NT2/D1 (cell line): ENCODE measurements at regions not wholly inside any gene's neighbourhood (a gene's known extent, or its start where the extent isn't known, plus 50 kb on each side); places are given as distances from the start of the nearest gene placed in this dataset.
"Not testable (repeated sequence)": the region's sequence is repeated elsewhere in the genome, so short reads cannot be mapped to it uniquely, and the experiment has no call there.

Source experiments
- DNase-seq: peaks from one replicate; pipeline ENCODE4 v3.0.0-alpha.2; 2011; ENCODE audit warnings: low read depth, low spot score
- H3K27me3 ChIP-seq: 2 replicates; pipeline ENCODE4 v1.6.0; 2011; ENCODE audit warnings: mild to moderate bottlenecking; ENCODE audit not compliant: insufficient read length, insufficient read depth
- H3K36me3 ChIP-seq: 2 replicates; pipeline ENCODE4 v1.6.1; 2011; ENCODE audit warnings: mild to moderate bottlenecking, low read length, mixed read lengths; ENCODE audit not compliant: insufficient read depth, insufficient read length
- H3K4me1 ChIP-seq: 2 replicates; pipeline ENCODE4 v1.5.1; 2011; ENCODE audit not compliant: insufficient read depth, insufficient read length
- H3K4me3 ChIP-seq: 2 replicates; pipeline ENCODE4 v1.5.1; 2011; ENCODE audit warnings: low read depth; ENCODE audit not compliant: insufficient read length
- H3K9ac ChIP-seq: 2 replicates; pipeline ENCODE4 v1.6.0; 2011; ENCODE audit warnings: low read depth; ENCODE audit not compliant: insufficient read length
- H3K9me3 ChIP-seq: 2 replicates; pipeline ENCODE4 v1.5.1; 2011; ENCODE audit warnings: mild to moderate bottlenecking, low read length; ENCODE audit not compliant: insufficient read depth
- SUZ12 ChIP-seq: IDR thresholded peaks from 2 replicates; pipeline ENCODE4 v1.6.1; 2011; ENCODE audit not compliant: insufficient read length, insufficient read depth; ENCODE audit errors: extremely low read depth
- YY1 ChIP-seq: IDR thresholded peaks from 2 replicates; pipeline ENCODE4 v1.6.1; 2011; ENCODE audit not compliant: insufficient read length, insufficient read depth
- ZNF274 ChIP-seq: IDR thresholded peaks from 2 replicates; pipeline ENCODE4 v1.6.1; 2011; ENCODE audit warnings: mild to moderate bottlenecking, low read depth, low read length

DNA sequence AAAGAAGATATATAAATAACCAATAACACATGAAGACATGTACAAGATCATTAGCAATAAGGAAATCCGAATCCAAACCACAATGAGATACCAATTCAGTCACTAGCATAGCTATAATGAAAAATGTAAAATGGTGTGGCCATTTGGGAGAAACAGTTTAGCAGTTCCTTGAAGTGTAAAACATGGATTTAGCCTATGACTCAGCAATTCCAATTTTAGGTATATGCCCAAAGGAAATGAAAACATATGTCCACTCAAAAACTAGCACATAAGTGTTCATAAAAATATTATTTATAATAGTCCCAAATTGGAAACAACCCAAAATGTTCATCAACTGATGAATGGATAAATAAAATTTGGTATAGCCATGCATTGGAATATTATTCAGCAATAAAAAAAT, 165.5 kb upstream of the CRIM1 start:
- no peak for DNase-seq
- Histone ChIP-seq H3K9me3 (no peaks in the 10 kb centered on the region), H3K9ac (no peak overlapping the region), H3K27me3 (no peaks in the 10 kb centered on the region), H3K4me1 (no peaks in the 10 kb centered on the region), H3K36me3 (no peaks in the 10 kb centered on the region), H3K4me3 (no peak overlapping the region)
- TF ChIP-seq ZNF274 (no peak), SUZ12 (no peak)

DNA sequence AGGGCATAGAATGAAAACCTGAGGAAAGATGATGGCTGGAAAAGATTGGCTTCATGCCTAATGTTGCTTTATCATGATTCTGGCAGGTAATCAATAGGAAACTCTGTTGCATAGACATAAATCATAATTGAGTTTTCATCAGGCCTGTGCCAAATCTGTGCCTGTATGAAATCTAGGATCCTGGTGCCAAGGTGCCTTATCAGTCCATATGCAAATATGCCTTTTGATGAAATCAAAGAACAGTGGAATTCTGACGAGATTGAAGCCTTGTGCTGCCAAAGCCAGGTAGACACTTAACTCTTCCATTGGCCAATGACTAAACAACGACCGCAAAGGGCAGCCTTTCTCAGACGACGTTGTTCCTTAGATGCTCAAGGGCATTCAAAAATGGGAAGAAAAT, 170.0 kb upstream of the CRIM1 start:
- no peak for DNase-seq
- Histone ChIP-seq H3K9me3 (no peaks in the 10 kb centered on the region), H3K27me3 (no peaks in the 10 kb centered on the region), H3K9ac (no peak overlapping the region), H3K4me1 (no peaks in the 10 kb centered on the region), H3K4me3 (no peak overlapping the region), H3K36me3 (no peaks in the 10 kb centered on the region)
- TF ChIP-seq ZNF274: no peak
- TF ChIP-seq YY1: no peak
- TF ChIP-seq SUZ12: no peak

DNA sequence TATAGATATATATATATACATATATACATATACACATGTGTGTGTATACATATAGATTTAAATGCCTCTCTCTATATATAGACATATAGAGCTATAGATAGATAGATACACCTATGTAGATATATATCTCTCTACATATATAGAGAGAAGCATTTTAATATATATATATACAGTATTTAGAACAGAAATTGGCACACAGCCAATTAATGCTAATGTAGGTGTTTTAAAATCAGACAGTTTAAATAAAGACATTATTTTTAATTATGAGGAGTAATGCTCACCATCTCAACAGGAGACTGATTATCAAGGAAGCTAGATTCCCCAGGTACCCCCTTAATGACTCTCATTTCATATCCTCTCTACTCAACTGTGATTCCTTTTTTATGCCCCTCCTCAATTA, 170.7 kb upstream of the CRIM1 start:
- Histone ChIP-seq H3K9ac (no peak overlapping the region), H3K4me3 (no peak overlapping the region), H3K9me3 (no peaks in the 10 kb centered on the region), H3K4me1 (no peaks in the 10 kb centered on the region), H3K27me3 (no peaks in the 10 kb centered on the region), H3K36me3 (no peaks in the 10 kb centered on the region)
- no peak for DNase-seq
- TF ChIP-seq ZNF274 (no peak), SUZ12 (no peak), YY1 (no peak)

DNA sequence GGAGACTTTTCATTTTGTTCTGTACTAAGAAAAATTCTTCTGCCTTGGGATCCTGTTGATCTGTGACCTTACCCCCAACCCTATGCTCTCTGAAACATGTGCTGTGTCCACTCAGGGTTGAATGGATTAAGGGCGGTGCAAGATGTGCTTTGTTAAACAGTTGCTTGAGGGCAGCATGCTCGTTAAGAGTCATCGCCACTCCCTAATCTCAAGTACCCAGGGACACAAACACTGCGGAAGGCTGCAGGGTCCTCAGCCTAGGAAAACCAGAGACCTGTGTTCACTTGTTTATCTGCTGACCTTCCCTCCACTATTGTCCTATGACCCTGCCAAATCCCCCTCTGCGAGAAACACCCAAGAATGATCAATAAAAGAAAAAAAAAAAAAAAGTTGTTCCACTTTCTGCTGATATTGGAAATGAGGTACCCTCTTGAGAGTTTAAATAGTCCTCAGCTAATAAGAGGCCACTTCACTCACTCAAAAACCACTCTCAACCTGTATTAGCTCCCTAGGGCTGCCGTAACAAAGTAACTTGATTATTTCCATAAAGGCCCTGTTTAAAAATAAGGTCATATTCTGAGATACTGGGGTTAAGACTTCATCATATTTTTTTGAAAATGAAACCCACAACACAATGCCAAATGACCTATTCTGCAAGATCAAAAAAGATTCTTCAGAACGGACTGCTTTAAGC, 174.6 kb upstream of the CRIM1 start:
- H3K4me3 ChIP-seq, H3K4me1 ChIP-seq, DNase-seq, H3K9me3 ChIP-seq, H3K27me3 ChIP-seq, H3K9ac ChIP-seq, H3K36me3 ChIP-seq: not testable (repeated sequence)

DNA sequence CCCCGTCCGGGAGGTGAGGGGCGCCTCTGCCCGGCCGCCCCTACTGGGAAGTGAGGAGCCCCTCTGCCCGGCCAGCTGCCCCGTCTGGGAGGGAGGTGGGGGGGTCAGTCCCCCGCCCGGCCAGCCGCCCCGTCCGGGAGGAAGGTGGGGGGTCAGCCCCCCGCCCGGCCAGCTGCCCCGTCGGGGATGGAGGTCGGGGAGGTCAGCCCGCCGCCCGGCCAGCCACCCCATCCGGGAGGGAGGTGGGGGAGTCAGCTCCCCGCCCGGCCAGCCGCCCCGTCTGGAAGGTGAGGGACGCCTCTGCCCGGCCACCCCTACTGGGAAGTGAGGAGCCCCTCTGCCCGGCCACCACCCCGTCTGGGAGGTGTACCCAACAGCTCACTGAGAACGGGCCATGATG, 175.3 kb upstream of the CRIM1 start:
- not testable (repeated sequence) for DNase-seq, H3K36me3 ChIP-seq, H3K4me3 ChIP-seq, H3K4me1 ChIP-seq, H3K9ac ChIP-seq, H3K27me3 ChIP-seq, H3K9me3 ChIP-seq

DNA sequence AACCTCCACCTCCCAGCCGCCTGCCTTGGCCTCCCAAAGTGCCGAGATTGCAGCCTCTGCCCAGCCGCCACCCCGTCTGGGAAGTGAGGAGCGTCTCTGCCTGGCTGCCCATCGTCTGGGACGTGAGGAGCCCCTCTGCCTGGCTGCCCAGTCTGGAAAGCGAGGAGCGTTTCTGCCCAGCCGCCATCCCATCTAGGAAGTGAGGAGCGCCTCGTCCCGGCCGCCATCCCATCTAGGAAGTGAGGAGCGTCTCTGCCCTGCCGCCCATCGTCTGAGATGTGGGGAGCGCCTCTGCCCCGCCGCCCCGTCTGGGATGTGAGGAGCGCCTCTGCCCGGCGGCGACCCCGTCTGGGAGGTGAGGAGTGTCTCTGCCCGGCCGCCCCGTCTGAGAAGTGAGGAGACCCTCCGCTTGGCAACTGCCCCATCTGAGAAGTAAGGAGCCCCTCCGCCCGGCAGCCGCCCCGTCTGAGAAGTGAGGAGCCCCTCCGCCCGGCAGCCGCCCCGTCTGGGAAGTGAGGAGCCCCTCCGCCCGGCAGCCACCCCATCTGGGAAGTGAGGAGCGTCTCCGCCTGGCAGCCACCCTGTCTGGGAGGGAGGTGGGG, 175.8 kb upstream of the CRIM1 start:
- H3K36me3 ChIP-seq, H3K27me3 ChIP-seq, H3K4me3 ChIP-seq, H3K9me3 ChIP-seq, H3K4me1 ChIP-seq, H3K9ac ChIP-seq, DNase-seq: not testable (repeated sequence)

DNA sequence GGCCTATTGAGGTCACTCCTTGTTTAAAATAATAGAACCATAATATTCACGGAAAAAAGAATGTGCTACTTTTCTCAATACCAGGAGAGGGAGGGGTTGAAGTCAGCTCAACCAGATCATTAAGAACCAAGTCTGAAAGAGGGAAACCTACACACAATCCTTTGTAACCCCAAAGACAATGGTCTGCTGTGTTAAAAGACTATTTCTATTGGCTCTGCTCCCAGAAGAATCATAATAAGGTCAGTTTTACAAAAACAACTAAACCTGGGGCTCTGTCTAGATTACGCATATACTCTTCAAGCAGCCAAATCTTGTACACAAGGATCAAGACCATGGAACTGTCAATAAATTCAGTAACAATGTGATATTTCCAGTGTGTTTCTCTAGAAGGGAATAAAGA, 177.2 kb upstream of the CRIM1 start:
- H3K27me3 ChIP-seq: no peaks in the 10 kb centered on the region
- DNase-seq: no peak
- H3K36me3 ChIP-seq: no peaks in the 10 kb centered on the region
- no peak overlapping the region for H3K9ac ChIP-seq
- no peaks in the 10 kb centered on the region; the same call in 1 of the 2 replicates for H3K9me3 ChIP-seq
- TF ChIP-seq ZNF274: no peak
- no peak for TF ChIP-seq SUZ12
- no peak for TF ChIP-seq YY1
- no peaks in the 10 kb centered on the region for H3K4me1 ChIP-seq
- no peak overlapping the region for H3K4me3 ChIP-seq

DNA sequence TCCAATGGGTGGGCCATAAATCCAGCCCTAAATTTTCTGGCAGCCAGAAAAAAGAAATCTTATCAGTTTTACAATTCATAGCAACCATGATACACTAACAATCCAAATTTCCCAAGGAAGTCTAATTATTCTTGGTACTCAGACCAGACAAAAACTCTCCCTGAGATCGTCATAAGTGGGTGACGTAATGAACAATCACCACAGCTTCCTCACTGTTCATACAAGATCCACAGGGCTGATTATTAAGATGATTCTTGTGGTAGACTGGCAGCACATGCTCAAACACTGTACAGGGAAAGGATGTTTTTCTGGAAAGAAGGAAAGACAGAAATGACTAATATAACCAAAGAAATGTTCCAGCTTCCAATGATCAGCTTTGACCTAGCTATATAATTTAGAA, 178.3 kb upstream of the CRIM1 start:
- Histone ChIP-seq H3K27me3 (no peaks in the 10 kb centered on the region), H3K4me3 (no peak overlapping the region), H3K4me1 (no peaks in the 10 kb centered on the region), H3K9me3 (no peaks in the 10 kb centered on the region; the same call in 1 of the 2 replicates), H3K36me3 (no peaks in the 10 kb centered on the region), H3K9ac (no peak overlapping the region)
- no peak for DNase-seq
- TF ChIP-seq YY1: no peak
- TF ChIP-seq ZNF274: no peak
- no peak for TF ChIP-seq SUZ12
